ENCODE measurements at regions not wholly inside any gene's neighbourhood (a gene's known extent, or its start where the extent isn't known, plus 50 kb on each side); places are given as distances from the start of the nearest gene placed in this dataset.
"Not testable (repeated sequence)": the region's sequence is repeated elsewhere in the genome, so short reads cannot be mapped to it uniquely, and the experiment has no call there.

- Histone ChIP-seq H3K4me3 (no peak overlapping the region), H3K27me3 (ENCODE audit: insufficient read depth in 3 of 3, low read length in 2 of 3) (no peaks in the 10 kb centered on the region), H3K27ac (no peak overlapping the region), H3K9me3 (peaks cover 3% of the 10 kb centered on the region), H3K4me1 (no peaks in the 10 kb centered on the region), H3K36me3 (ENCODE audit: insufficient read depth in 1 of 2, low read depth in 1 of 2) (no peaks in the 10 kb centered on the region)
- no peak for TF ChIP-seq CTCF (IDR thresholded peaks at IDR 0.05)
- ATAC-seq, result no peak
- DNase-seq, result no peak
- intact Hi-C loops (cut with DNase I), result no loop called here
- WGBS, 3 donors, result 37 to 49% (median 41%) methylated on average over 1 of the region's 1 CpG
Measured at GRCh38 chr10:32217216-32217615, 129.7 kb downstream of the EPC1 start.

- DNase-seq; ATAC-seq; H3K9me3 ChIP-seq; H3K27ac ChIP-seq; H3K4me3 ChIP-seq; H3K27me3 ChIP-seq (ENCODE audit: insufficient read depth in 3 of 3, low read length in 2 of 3); H3K36me3 ChIP-seq (ENCODE audit: insufficient read depth in 1 of 2, low read depth in 1 of 2); H3K4me1 ChIP-seq; intact Hi-C loops (cut with DNase I): not testable (repeated sequence)
- 44 to 51% (median 51%) methylated on average over 4 of the region's 4 CpGs for WGBS, 3 donors
Measured at GRCh38 chr10:32213838-32214237, 133.1 kb downstream of the EPC1 start.

GRCh38 chr10:32211046-32211363 lies 136.0 kb downstream of the EPC1 start:
- Histone ChIP-seq H3K9me3 (no peaks in the 10 kb centered on the region), H3K27me3 (ENCODE audit: insufficient read depth in 3 of 3, low read length in 2 of 3) (no peaks in the 10 kb centered on the region), H3K36me3 (ENCODE audit: insufficient read depth in 1 of 2, low read depth in 1 of 2) (no peaks in the 10 kb centered on the region), H3K27ac (no peak overlapping the region), H3K4me1 (no peaks in the 10 kb centered on the region), H3K4me3 (no peak overlapping the region)
- ATAC-seq (no peak), DNase-seq (no peak)
- TF ChIP-seq CTCF (IDR thresholded peaks at IDR 0.05), result no peak
- WGBS, 3 donors, result 58 to 62% (median 59%) methylated on average over 3 of the region's 3 CpGs
- intact Hi-C loops (cut with DNase I), result no loop called here

- peak; percentile 28 for TF ChIP-seq CTCF (IDR thresholded peaks at IDR 0.05)
- H3K27me3 ChIP-seq (ENCODE audit: insufficient read depth in 3 of 3, low read length in 2 of 3), result no peaks in the 10 kb centered on the region
- WGBS, 3 donors, result 64 to 66% (median 64%) methylated on average over 18 of the region's 18 CpGs
- no peaks in the 10 kb centered on the region for H3K9me3 ChIP-seq
- H3K27ac ChIP-seq, result no peak overlapping the region
- H3K36me3 ChIP-seq (ENCODE audit: insufficient read depth in 1 of 2, low read depth in 1 of 2), result no peaks in the 10 kb centered on the region
- intact Hi-C loops (cut with DNase I), result no loop called here
- DNase-seq (no peak), ATAC-seq (peak in 2 of 4 donors; percentile 30 to 50)
- no peak overlapping the region for H3K4me3 ChIP-seq
- no peaks in the 10 kb centered on the region for H3K4me1 ChIP-seq
Measured at GRCh38 chr10:32210306-32211045, 136.5 kb downstream of the EPC1 start.

- WGBS, 3 donors, result 86 to 88% (median 88%) methylated on average over 7 of the region's 7 CpGs
- intact Hi-C loops (cut with DNase I); H3K27ac ChIP-seq; H3K9me3 ChIP-seq; DNase-seq; H3K36me3 ChIP-seq (ENCODE audit: insufficient read depth in 1 of 2, low read depth in 1 of 2); ATAC-seq; H3K4me1 ChIP-seq; H3K27me3 ChIP-seq (ENCODE audit: insufficient read depth in 3 of 3, low read length in 2 of 3); H3K4me3 ChIP-seq: not testable (repeated sequence)
Measured at GRCh38 chr10:32208005-32208404, 139.0 kb downstream of the EPC1 start.

- Histone ChIP-seq H3K4me3 (no peak overlapping the region), H3K27me3 (ENCODE audit: insufficient read depth in 3 of 3, low read length in 2 of 3) (no peaks in the 10 kb centered on the region), H3K36me3 (ENCODE audit: insufficient read depth in 1 of 2, low read depth in 1 of 2) (no peaks in the 10 kb centered on the region), H3K27ac (no peak overlapping the region), H3K9me3 (no peaks in the 10 kb centered on the region), H3K4me1 (no peaks in the 10 kb centered on the region)
- intact Hi-C loops (cut with DNase I), result no loop called here
- ATAC-seq (no peak), DNase-seq (peak in 1 of 2 donors; percentile 24)
- peak; percentile 42 for TF ChIP-seq CTCF (IDR thresholded peaks at IDR 0.05)
- WGBS, 3 donors, result 57 to 63% (median 58%) methylated on average over 2 of the region's 2 CpGs
Measured at GRCh38 chr10:32207544-32207943, 139.4 kb downstream of the EPC1 start.
